ENCODE measurements at regions not wholly inside any gene's neighbourhood (a gene's known extent, or its start where the extent isn't known, plus 50 kb on each side); places are given as distances from the start of the nearest gene placed in this dataset.

- Histone ChIP-seq H3K9ac (replicated peaks in 1 of 4; ENCODE audit: extremely low read depth in 1 of 4, low read depth in 3 of 4, low read length in 3 of 4) (no peak overlapping the region), H3K9me3 (ENCODE audit: insufficient read depth in 2 of 2, low read depth in 1 of 2, low read length in 1 of 2) (no peaks in the 10 kb centered on the region), H3K4me3 (ENCODE audit: extremely low read depth in 1 of 4, insufficient read depth in 2 of 4, low read depth in 3 of 4, low read length in 4 of 4) (no peak overlapping the region), H4K8ac (ENCODE audit: extremely low read depth, insufficient read depth, low read length) (no peak overlapping the region), H3K79me1 (ENCODE audit: low read depth, low read length) (no peaks in the 10 kb centered on the region), H4K5ac (ENCODE audit: insufficient read length, low read depth, low read length) (no peak overlapping the region), H3K18ac (ENCODE audit: extremely low read depth, low read length) (no peak overlapping the region), H3K56ac (replicated peaks; ENCODE audit: insufficient read length, low read depth, low read length) (no peak overlapping the region), H2BK15ac (ENCODE audit: low read length) (no peak overlapping the region), H3K27ac (ENCODE audit: low read depth, low read length) (no peak overlapping the region), H3K14ac (ENCODE audit: insufficient read length) (no peak overlapping the region), H2BK12ac (ENCODE audit: low read depth, low read length) (no peak overlapping the region), H2BK5ac (ENCODE audit: low read depth, low read length) (no peak overlapping the region), H3K4ac (replicated peaks; ENCODE audit: insufficient read length, low read depth, low read length) (no peak overlapping the region), H2BK20ac (ENCODE audit: low read length) (no peak overlapping the region), H2AK5ac (ENCODE audit: low read depth, low read length) (no peak overlapping the region), H3K23ac (ENCODE audit: insufficient read length) (no peak overlapping the region), H4K20me1 (replicated peaks in 1 of 2; ENCODE audit: control insufficient read depth in 1 of 2, insufficient read depth in 2 of 2, low read length in 2 of 2) (no peaks in the 10 kb centered on the region), H3K27me3 (replicated peaks in 1 of 4; ENCODE audit: control insufficient read depth in 3 of 4, extremely low read depth in 1 of 4, insufficient read depth in 3 of 4, low read length in 3 of 4) (no peaks in the 10 kb centered on the region), H4K91ac (replicated peaks; ENCODE audit: insufficient read length, low read length) (no peak overlapping the region), H3K36me3 (ENCODE audit: control insufficient read depth in 2 of 4, insufficient read depth in 4 of 4, low read length in 3 of 4) (no peaks in the 10 kb centered on the region), H3K23me2 (ENCODE audit: low read depth, low read length) (no peaks in the 10 kb centered on the region), H2BK120ac (replicated peaks; ENCODE audit: low read depth, low read length) (no peak overlapping the region), H3K79me2 (ENCODE audit: control insufficient read depth in 1 of 2, insufficient read depth in 2 of 2, low read length in 2 of 2) (no peaks in the 10 kb centered on the region), H3K4me1 (replicated peaks in 1 of 4; ENCODE audit: control insufficient read depth in 3 of 4, insufficient read depth in 4 of 4, low read length in 3 of 4) (no peaks in the 10 kb centered on the region; a peak in 1 of 7 replicates), H2AFZ (ENCODE audit: low read length) (no peak overlapping the region), H3K4me2 (ENCODE audit: insufficient read depth in 1 of 2, low read depth in 2 of 2, low read length in 2 of 2) (no peak overlapping the region)
- CTCF ChIA-PET (ENCODE audit: partially characterized antibody): interaction anchor here (1.0 to 1.3 kb wide), 2 partner anchors 100 to 266 kb away, joined by 3 read pairs; no protein-coding TSS in a partner anchor
- WGBS, 2 experiments (ENCODE audit: extremely low coverage in 1 of 2, insufficient coverage in 1 of 2, insufficient read length in 1 of 2, insufficient replicate concordance in 2 of 2, low coverage in 1 of 2, low lambda C conversion rate in 2 of 2, missing lambda C conversion rate in 1 of 2): 84% methylated on average over 3 of the region's 3 CpGs; no CpG with 5 or more reads in 1 of the 2 experiments
- no peak for FAIRE-seq
- TF ChIP-seq GABPA (IDR thresholded peaks at IDR 0.05; ENCODE audit: borderline replicate concordance, insufficient read depth, low read length) (no peak), SUZ12 (IDR thresholded peaks at IDR 0.05; ENCODE audit: low read length) (no peak), RFX5 (IDR thresholded peaks at IDR 0.05; ENCODE audit: borderline replicate concordance, low read depth, low read length) (no peak), SRF (IDR thresholded peaks at IDR 0.05; ENCODE audit: low read depth, low read length) (no peak), BACH1 (IDR thresholded peaks at IDR 0.05; ENCODE audit: low read length) (no peak), USF2 (IDR thresholded peaks at IDR 0.05; ENCODE audit: low read length) (no peak), JUN (IDR thresholded peaks at IDR 0.05; ENCODE audit: low read depth, low read length) (no peak), BCL11A (IDR thresholded peaks at IDR 0.05; ENCODE audit: low read depth in 2 of 2, low read length in 2 of 2) (no peak), JUND (IDR thresholded peaks at IDR 0.05; ENCODE audit: low read length) (no peak), RXRA (IDR thresholded peaks at IDR 0.05; ENCODE audit: insufficient read depth, low read depth, low read length) (no peak), NANOG (IDR thresholded peaks at IDR 0.05; ENCODE audit: insufficient read depth, low read depth, low read length, poor library complexity, severe bottlenecking) (no peak), POU5F1 (IDR thresholded peaks at IDR 0.05; ENCODE audit: low read depth, low read length) (no peak)
- no peak for DNase-seq (ENCODE audit: low read depth in 1 of 2, low spot score in 2 of 2)
- POLR2A ChIA-PET (ENCODE audit: partially characterized antibody): no interaction called here
Measured at GRCh38 chr5:115050866-115051265, 118.8 kb downstream of the TRIM36 start.

Measured in H1 (cell line).